ENCODE measurements at regions not wholly inside any gene's neighbourhood (a gene's known extent, or its start where the extent isn't known, plus 50 kb on each side); places are given as distances from the start of the nearest gene placed in this dataset.

DNA sequence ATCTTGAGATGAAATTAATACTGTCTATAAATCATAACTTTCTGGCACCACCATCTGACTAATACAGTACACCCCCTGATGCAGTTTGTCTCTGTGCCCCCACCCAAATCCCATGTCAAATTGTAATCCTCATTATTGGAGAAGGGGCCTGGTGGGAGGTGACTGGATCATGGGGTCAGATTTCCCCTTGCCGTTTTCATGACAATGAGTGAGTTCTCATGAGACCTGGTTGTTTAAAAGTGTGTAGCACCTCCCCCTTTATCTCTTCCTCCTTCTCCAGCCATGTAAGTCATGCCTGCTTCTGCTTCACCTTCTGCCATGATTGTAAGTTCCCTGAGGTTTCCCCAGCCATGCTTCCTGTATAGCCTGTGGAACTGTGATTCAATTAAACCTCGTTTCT, 78.7 kb upstream of the CDH6 start:
- in situ Hi-C loops (cut with MboI; ENCODE audit: low pct_unique_long_range_greater_than_20kb, low sequenced_read_pairs, unreplicated experiment) = no loop called here
- TF ChIP-seq CTCF (IDR thresholded peaks at IDR 0.05; ENCODE audit: extremely low read depth, insufficient read depth, missing control alignments) = no peak
- DNase-seq (ENCODE audit: low spot score) = no peak

GRCh38 chr5:31113666-31114350, 79.7 kb upstream of the CDH6 start:
- in situ Hi-C loops (cut with MboI; ENCODE audit: low pct_unique_long_range_greater_than_20kb, low sequenced_read_pairs, unreplicated experiment) = no loop called here
- no peak for DNase-seq (ENCODE audit: low spot score)
- no peak for TF ChIP-seq CTCF (IDR thresholded peaks at IDR 0.05; ENCODE audit: extremely low read depth, insufficient read depth, missing control alignments)

GRCh38 chr5:31113101-31113500, 80.4 kb upstream of the CDH6 start:
- DNase-seq (ENCODE audit: low spot score) = no peak
- in situ Hi-C loops (cut with MboI; ENCODE audit: low pct_unique_long_range_greater_than_20kb, low sequenced_read_pairs, unreplicated experiment) = no loop called here
- no peak for TF ChIP-seq CTCF (IDR thresholded peaks at IDR 0.05; ENCODE audit: extremely low read depth, insufficient read depth, missing control alignments)

GRCh38 chr5:31107091-31107518, 86.4 kb upstream of the CDH6 start:
- no peak for DNase-seq (ENCODE audit: low spot score)
- in situ Hi-C loops (cut with MboI; ENCODE audit: low pct_unique_long_range_greater_than_20kb, low sequenced_read_pairs, unreplicated experiment) = no loop called here
- no peak for TF ChIP-seq CTCF (IDR thresholded peaks at IDR 0.05; ENCODE audit: extremely low read depth, insufficient read depth, missing control alignments)

GRCh38 chr5:31106691-31107090, 86.8 kb upstream of the CDH6 start:
- no peak for TF ChIP-seq CTCF (IDR thresholded peaks at IDR 0.05; ENCODE audit: extremely low read depth, insufficient read depth, missing control alignments)
- no peak for DNase-seq (ENCODE audit: low spot score)
- in situ Hi-C loops (cut with MboI; ENCODE audit: low pct_unique_long_range_greater_than_20kb, low sequenced_read_pairs, unreplicated experiment) = no loop called here

DNA sequence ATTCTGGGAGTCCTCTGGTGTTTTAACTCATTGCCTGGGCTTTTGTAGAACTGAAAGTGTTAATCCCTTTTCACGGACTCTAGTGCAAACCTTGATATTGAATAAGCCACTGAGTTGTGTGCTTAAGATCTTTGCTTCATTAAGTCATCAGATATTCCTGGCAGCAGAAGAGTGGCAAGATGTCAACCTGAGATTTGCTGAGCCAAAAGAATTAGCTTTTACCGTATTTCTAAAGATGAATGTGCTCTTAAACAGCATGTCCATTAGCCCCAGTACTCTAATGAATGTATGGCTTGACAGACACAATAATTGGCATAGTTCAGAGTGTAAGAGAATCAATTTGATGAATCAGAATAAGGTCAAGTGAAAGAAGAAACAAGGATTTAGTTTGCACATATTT, 87.2 kb upstream of the CDH6 start:
- in situ Hi-C loops (cut with MboI; ENCODE audit: low pct_unique_long_range_greater_than_20kb, low sequenced_read_pairs, unreplicated experiment) = no loop called here
- DNase-seq (ENCODE audit: low spot score) = no peak
- no peak for TF ChIP-seq CTCF (IDR thresholded peaks at IDR 0.05; ENCODE audit: extremely low read depth, insufficient read depth, missing control alignments)
